ENCODE measurements at regions not wholly inside any gene's neighbourhood (a gene's known extent, or its start where the extent isn't known, plus 50 kb on each side); places are given as distances from the start of the nearest gene placed in this dataset.
A peak's percentile ranks its signal among the peaks of the same experiment; 100 is the strongest.

DNA sequence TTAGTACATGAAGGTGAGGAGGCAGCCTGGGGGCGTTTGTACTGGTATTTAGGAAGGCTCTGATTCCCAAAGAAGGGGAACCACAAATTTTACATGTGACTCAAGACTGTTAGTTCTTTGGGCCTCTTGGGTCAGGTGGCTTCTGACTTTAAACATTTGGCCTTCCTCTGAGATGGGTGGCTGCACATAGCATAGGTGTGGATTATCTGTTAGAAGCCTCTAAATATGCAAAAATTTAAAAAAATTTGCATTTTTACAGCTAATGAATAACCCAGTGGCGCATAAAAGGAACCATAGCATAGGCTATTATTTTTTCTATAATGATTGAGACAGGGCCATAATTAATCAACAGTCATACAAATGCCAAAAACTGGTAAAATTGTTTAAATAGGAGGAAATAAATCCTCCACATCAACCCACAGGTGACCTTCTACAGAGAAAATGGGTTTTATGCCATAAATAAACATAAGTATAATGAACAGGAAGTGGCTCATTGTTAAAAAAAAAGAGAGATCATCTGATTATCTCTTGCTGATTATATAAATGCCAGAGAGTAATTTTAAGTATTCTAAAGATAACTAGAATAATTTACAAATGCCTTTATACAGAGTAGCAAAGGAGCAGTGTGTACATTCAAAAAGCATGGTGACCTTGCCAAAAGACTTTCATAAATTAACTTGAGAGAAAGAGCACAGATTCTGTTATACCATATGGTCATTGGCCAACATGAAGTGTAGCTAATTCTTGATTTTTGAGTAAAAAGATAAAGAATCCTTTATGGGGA is 284.2 kb upstream of the ATP2B1 start:
- no peaks in the 10 kb centered on the region for H3K36me3 ChIP-seq (ENCODE audit: insufficient read depth, low read length)
- H3K27me3 ChIP-seq (ENCODE audit: insufficient read depth, low read depth, low read length), result no peaks in the 10 kb centered on the region
- no peak for TF ChIP-seq MXI1 (conservative IDR thresholded peaks at IDR 0.05; ENCODE audit: poor library complexity, severe bottlenecking)
- no peak overlapping the region for H3K4me2 ChIP-seq (ENCODE audit: low read length)
- no peaks in the 10 kb centered on the region for H3K9me2 ChIP-seq (ENCODE audit: insufficient read depth, low read length)
- no peak overlapping the region for H3K4me3 ChIP-seq (ENCODE audit: low read length)
- H3K9me3 ChIP-seq (ENCODE audit: low read length), result no peaks in the 10 kb centered on the region
- no peaks in the 10 kb centered on the region for H3K79me2 ChIP-seq (replicated peaks; ENCODE audit: insufficient read depth, low read length)
- no peak overlapping the region for H3K27ac ChIP-seq (ENCODE audit: low read length)
- H3K9ac ChIP-seq (ENCODE audit: low read length), result no peak overlapping the region
- no peaks in the 10 kb centered on the region for H4K20me1 ChIP-seq (ENCODE audit: insufficient read depth)
- H3F3A ChIP-seq (ENCODE audit: insufficient read depth, low read length, poor library complexity, severe bottlenecking), result no peaks in the 10 kb centered on the region
- no peak overlapping the region for H2AFZ ChIP-seq (ENCODE audit: low read depth, low read length)

DNA sequence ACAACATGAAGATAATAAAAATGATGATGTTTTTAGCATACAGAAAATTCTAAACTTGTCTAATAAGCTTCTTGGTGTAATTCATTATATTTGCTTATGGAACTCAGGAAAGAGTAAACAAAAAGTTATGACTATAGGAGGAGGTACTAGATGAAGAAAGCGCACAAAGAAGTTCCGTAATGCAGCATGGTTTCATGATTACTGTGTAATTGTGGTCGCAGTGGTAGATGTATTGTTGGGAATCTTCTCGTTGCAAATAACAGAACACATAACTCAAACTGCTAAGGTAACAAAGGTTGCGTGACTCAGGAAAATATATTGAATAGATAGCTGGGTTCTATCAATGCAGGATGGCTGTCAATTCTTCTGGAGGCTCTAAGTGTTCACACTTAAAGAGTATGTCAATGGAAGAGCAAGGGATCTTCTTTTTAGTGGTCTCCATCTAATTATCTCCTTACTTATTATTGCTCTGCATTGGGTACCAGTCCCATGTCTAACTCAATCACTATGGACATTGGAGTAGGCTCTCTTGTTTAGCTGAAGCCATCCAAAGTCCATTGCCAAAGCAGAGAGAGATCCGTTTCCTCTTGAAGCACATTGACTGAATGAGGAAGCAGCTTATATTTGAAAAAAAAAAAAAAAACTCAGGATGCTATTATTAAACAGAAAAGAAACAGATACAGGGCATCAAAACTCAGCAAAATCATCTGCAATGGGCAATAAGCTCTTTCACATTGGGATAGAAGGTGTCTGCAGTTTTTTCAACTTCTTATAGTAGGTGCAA is 283.4 kb upstream of the ATP2B1 start:
- Histone ChIP-seq H3K9me3 (ENCODE audit: low read length) (no peaks in the 10 kb centered on the region), H4K20me1 (ENCODE audit: insufficient read depth) (no peaks in the 10 kb centered on the region), H3K36me3 (ENCODE audit: insufficient read depth, low read length) (no peaks in the 10 kb centered on the region), H3K9ac (ENCODE audit: low read length) (no peak overlapping the region), H3K27me3 (ENCODE audit: insufficient read depth, low read depth, low read length) (no peaks in the 10 kb centered on the region), H3K9me2 (ENCODE audit: insufficient read depth, low read length) (no peaks in the 10 kb centered on the region), H2AFZ (ENCODE audit: low read depth, low read length) (no peak overlapping the region), H3K4me2 (ENCODE audit: low read length) (no peak overlapping the region), H3K4me3 (ENCODE audit: low read length) (no peak overlapping the region), H3K79me2 (replicated peaks; ENCODE audit: insufficient read depth, low read length) (no peaks in the 10 kb centered on the region), H3K27ac (ENCODE audit: low read length) (no peak overlapping the region), H3F3A (ENCODE audit: insufficient read depth, low read length, poor library complexity, severe bottlenecking) (no peaks in the 10 kb centered on the region)
- no peak for TF ChIP-seq TAF1 (IDR thresholded peaks at IDR 0.05; ENCODE audit: low read depth)

DNA sequence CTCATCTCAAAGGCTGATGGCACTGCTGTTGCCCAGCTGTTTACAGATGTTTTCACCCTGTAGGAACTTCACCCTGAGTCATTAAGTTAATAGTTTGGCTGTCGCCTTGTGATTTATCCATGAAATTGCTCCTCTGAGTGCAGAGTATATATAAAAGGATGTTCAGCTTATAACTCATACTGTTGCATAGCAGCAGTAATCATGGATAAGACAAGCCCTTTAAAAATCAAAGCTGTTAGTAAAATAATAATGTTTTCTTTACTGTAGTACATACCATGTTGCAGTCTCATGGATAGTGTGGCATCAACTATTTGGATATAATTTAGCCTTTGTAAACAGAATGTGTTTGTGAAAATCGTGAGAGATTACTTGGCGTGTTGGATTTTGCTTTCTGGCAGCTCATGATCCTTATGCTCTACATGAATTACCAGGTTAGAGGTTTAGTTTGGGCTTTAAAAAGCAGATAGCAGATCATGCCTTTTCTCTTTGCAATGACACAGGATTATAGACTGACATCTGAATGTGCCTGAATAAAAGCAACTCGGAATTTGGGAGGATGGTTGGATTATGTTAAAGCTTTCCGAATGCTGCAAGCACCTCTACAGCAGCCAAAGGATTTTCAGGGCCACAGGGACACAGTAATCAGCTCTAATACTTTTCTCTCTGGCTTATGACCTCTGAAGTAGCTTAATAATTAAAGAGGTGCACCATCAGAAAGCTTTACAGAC is 279.7 kb upstream of the ATP2B1 start:
- Histone ChIP-seq H3K9me3 (ENCODE audit: low read length) (no peaks in the 10 kb centered on the region), H3K9ac (ENCODE audit: low read length) (no peak overlapping the region), H4K20me1 (ENCODE audit: insufficient read depth) (no peaks in the 10 kb centered on the region), H3K79me2 (replicated peaks; ENCODE audit: insufficient read depth, low read length) (no peaks in the 10 kb centered on the region), H3F3A (ENCODE audit: insufficient read depth, low read length, poor library complexity, severe bottlenecking) (no peaks in the 10 kb centered on the region), H3K4me3 (ENCODE audit: low read length) (no peak overlapping the region), H3K4me2 (ENCODE audit: low read length) (no peak overlapping the region), H2AFZ (ENCODE audit: low read depth, low read length) (no peak overlapping the region), H3K27me3 (ENCODE audit: insufficient read depth, low read depth, low read length) (no peaks in the 10 kb centered on the region), H3K9me2 (ENCODE audit: insufficient read depth, low read length) (no peaks in the 10 kb centered on the region), H3K36me3 (ENCODE audit: insufficient read depth, low read length) (no peaks in the 10 kb centered on the region), H3K27ac (ENCODE audit: low read length) (no peak overlapping the region)
- TF ChIP-seq REST (IDR thresholded peaks at IDR 0.05; ENCODE audit: borderline replicate concordance) (no peak), POLR2AphosphoS5 (IDR thresholded peaks at IDR 0.05) (peak; percentile 45), TAF1 (IDR thresholded peaks at IDR 0.05; ENCODE audit: low read depth) (no peak), SMC3 (conservative IDR thresholded peaks at IDR 0.05; ENCODE audit: poor library complexity) (no peak), EP300 (conservative IDR thresholded peaks at IDR 0.05; ENCODE audit: poor library complexity, severe bottlenecking) (peak; percentile 13), EZH2 (IDR thresholded peaks at IDR 0.05; ENCODE audit: borderline replicate concordance, insufficient read depth, low read length, poor library complexity, severe bottlenecking) (no peak), MXI1 (conservative IDR thresholded peaks at IDR 0.05; ENCODE audit: poor library complexity, severe bottlenecking) (no peak), RAD21 (conservative IDR thresholded peaks at IDR 0.05) (no peak)
- TF ChIP-seq, protein P1, sequence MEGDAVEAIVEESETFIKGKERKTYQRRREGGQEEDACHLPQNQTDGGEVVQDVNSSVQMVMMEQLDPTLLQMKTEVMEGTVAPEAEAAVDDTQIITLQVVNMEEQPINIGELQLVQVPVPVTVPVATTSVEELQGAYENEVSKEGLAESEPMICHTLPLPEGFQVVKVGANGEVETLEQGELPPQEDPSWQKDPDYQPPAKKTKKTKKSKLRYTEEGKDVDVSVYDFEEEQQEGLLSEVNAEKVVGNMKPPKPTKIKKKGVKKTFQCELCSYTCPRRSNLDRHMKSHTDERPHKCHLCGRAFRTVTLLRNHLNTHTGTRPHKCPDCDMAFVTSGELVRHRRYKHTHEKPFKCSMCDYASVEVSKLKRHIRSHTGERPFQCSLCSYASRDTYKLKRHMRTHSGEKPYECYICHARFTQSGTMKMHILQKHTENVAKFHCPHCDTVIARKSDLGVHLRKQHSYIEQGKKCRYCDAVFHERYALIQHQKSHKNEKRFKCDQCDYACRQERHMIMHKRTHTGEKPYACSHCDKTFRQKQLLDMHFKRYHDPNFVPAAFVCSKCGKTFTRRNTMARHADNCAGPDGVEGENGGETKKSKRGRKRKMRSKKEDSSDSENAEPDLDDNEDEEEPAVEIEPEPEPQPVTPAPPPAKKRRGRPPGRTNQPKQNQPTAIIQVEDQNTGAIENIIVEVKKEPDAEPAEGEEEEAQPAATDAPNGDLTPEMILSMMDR (IDR thresholded peaks at IDR 0.05; ENCODE audit: poor library complexity, severe bottlenecking), result no peak

Measured in neural cell (in vitro differentiated cells).